Body of pancreas (tissue), 4 donors: ENCODE measurements at regions not wholly inside any gene's neighbourhood (a gene's known extent, or its start where the extent isn't known, plus 50 kb on each side); places are given as distances from the start of the nearest gene placed in this dataset.

Experiments
- POLR2A ChIP-seq, 3 donors: fragments of 450-650 bp; IDR thresholded peaks; one replicate each; pipeline ENCODE4 v1.6.1; 2016; ENCODE audit warnings: antibody characterized with exemption in 3 of 3, mild to moderate bottlenecking in 2 of 3
- TF ChIP-seq, protein P1 (sequence below), 7 experiments: fragments of 450-650 bp in 4 of 7; fragments of 200-600 bp in 3 of 7; sonication (generic) in 3 of 7; IDR thresholded peaks; one replicate each; pipeline ENCODE4 v1.5.1; 2016 to 2019; ENCODE audit warnings: antibody characterized with exemption in 7 of 7

GRCh38 chr7:41169317-41169716 lies 533.6 kb downstream of the INHBA start:
- TF ChIP-seq, protein P1, sequence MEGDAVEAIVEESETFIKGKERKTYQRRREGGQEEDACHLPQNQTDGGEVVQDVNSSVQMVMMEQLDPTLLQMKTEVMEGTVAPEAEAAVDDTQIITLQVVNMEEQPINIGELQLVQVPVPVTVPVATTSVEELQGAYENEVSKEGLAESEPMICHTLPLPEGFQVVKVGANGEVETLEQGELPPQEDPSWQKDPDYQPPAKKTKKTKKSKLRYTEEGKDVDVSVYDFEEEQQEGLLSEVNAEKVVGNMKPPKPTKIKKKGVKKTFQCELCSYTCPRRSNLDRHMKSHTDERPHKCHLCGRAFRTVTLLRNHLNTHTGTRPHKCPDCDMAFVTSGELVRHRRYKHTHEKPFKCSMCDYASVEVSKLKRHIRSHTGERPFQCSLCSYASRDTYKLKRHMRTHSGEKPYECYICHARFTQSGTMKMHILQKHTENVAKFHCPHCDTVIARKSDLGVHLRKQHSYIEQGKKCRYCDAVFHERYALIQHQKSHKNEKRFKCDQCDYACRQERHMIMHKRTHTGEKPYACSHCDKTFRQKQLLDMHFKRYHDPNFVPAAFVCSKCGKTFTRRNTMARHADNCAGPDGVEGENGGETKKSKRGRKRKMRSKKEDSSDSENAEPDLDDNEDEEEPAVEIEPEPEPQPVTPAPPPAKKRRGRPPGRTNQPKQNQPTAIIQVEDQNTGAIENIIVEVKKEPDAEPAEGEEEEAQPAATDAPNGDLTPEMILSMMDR (IDR thresholded peaks at IDR 0.05) = no peak
- TF ChIP-seq POLR2A (IDR thresholded peaks at IDR 0.05) = no peak
